ENCODE measurements at regions not wholly inside any gene's neighbourhood (a gene's known extent, or its start where the extent isn't known, plus 50 kb on each side); places are given as distances from the start of the nearest gene placed in this dataset.
A peak's percentile ranks its signal among the peaks of the same experiment; 100 is the strongest.

- TF ChIP-seq ZBTB26 (tag by site-specific recombination; optimal IDR thresholded peaks at IDR 0.05) (no peak), ZNF513 (tag by site-specific recombination; IDR thresholded peaks at IDR 0.05) (no peak), ZNF664 (tag by site-specific recombination; IDR thresholded peaks at IDR 0.05) (no peak), ZNF624 (tag by site-specific recombination; IDR thresholded peaks at IDR 0.05) (no peak), YY1 (tag by site-specific recombination; IDR thresholded peaks at IDR 0.05) (no peak)
- ChIA-PET CTCF (interaction anchor here (0.6 to 0.7 kb wide), 2 partner anchors 130 to 137 kb away, joined by 3 read pairs; no protein-coding TSS in a partner anchor), POLR2A (no interaction called here)
- H3K27ac ChIP-seq (ENCODE audit: extremely low read depth, low read depth, low read length): no peak overlapping the region
- no peaks in the 10 kb centered on the region; the same call in 1 of the 2 replicates for H3K4me1 ChIP-seq (ENCODE audit: control insufficient read depth, insufficient read depth, low read length)
- no peak overlapping the region for H3K4me3 ChIP-seq (ENCODE audit: low read depth, low read length)
- no peaks in the 10 kb centered on the region for H3K36me3 ChIP-seq (ENCODE audit: control insufficient read depth in 2 of 2, insufficient read depth in 1 of 2, low read length in 2 of 2)
- no peaks in the 10 kb centered on the region for H3K9me3 ChIP-seq (ENCODE audit: control insufficient read depth, insufficient read depth, low read depth, low read length)
These were observed 228.2 kb downstream of the PTEN start for GRCh38 chr10:88091490-88092061.

- TF ChIP-seq ZNF571 (tag by site-specific recombination; IDR thresholded peaks at IDR 0.05): no peak
- no peak for TF ChIP-seq ZNF76 (tag by site-specific recombination; IDR thresholded peaks at IDR 0.05; ENCODE audit: borderline replicate concordance, low read depth)
- TF ChIP-seq ZBTB49 (tag by site-specific recombination; IDR thresholded peaks at IDR 0.05; ENCODE audit: low read depth): no peak
- no peak for TF ChIP-seq KLF1 (tag by site-specific recombination; IDR thresholded peaks at IDR 0.05)
- no peak for TF ChIP-seq ZNF140 (tag by site-specific recombination; IDR thresholded peaks at IDR 0.05)
- no peak for TF ChIP-seq PRDM10 (tag by site-specific recombination; IDR thresholded peaks at IDR 0.05)
- Histone ChIP-seq H3K4me1 (ENCODE audit: control insufficient read depth, insufficient read depth, low read length) (no peaks in the 10 kb centered on the region; the same call in 1 of the 2 replicates), H3K27ac (ENCODE audit: extremely low read depth, low read depth, low read length) (no peak overlapping the region), H3K36me3 (ENCODE audit: control insufficient read depth in 2 of 2, insufficient read depth in 1 of 2, low read length in 2 of 2) (no peaks in the 10 kb centered on the region), H3K4me3 (ENCODE audit: low read depth, low read length) (no peak overlapping the region), H3K9me3 (ENCODE audit: control insufficient read depth, insufficient read depth, low read depth, low read length) (no peaks in the 10 kb centered on the region)
- ChIA-PET POLR2A (interaction anchor here (0.8 kb wide), 1 partner anchor 229 kb away, joined by 3 read pairs; the partner anchor contains the start of genes KLLN and PTEN), CTCF (interaction anchor here (1.0 kb wide), 1 partner anchor 24 kb away, joined by 3 read pairs; no protein-coding TSS in a partner anchor)
These were observed 228.8 kb downstream of the PTEN start for GRCh38 chr10:88092265-88092664.

GRCh38 chr10:88092973-88093372 lies 229.5 kb downstream of the PTEN start:
- Histone ChIP-seq H3K9me3 (ENCODE audit: control insufficient read depth, insufficient read depth, low read depth, low read length) (no peaks in the 10 kb centered on the region), H3K4me1 (ENCODE audit: control insufficient read depth, insufficient read depth, low read length) (no peaks in the 10 kb centered on the region; the same call in 1 of the 2 replicates), H3K36me3 (ENCODE audit: control insufficient read depth in 2 of 2, insufficient read depth in 1 of 2, low read length in 2 of 2) (no peaks in the 10 kb centered on the region), H3K27ac (ENCODE audit: extremely low read depth, low read depth, low read length) (no peak overlapping the region), H3K4me3 (ENCODE audit: low read depth, low read length) (no peak overlapping the region)
- POLR2A ChIA-PET: interaction anchor here (0.8 kb wide), 1 partner anchor 230 kb away, joined by 3 read pairs; the partner anchor contains the start of genes KLLN and PTEN
- CTCF ChIA-PET: interaction anchor here (1.0 kb wide), 1 partner anchor 24 kb away, joined by 3 read pairs; no protein-coding TSS in a partner anchor
- TF ChIP-seq ZNF624 (tag by site-specific recombination; IDR thresholded peaks at IDR 0.05) (peak; percentile 92), ZNF350 (tag by site-specific recombination; IDR thresholded peaks at IDR 0.05) (peak; percentile 85), ZNF473 (tag by site-specific recombination; IDR thresholded peaks at IDR 0.05) (0 out of 2 replicates have a peak, but pooled peaks have one; percentile 62), BCL11A (tag by site-specific recombination; IDR thresholded peaks at IDR 0.05; ENCODE audit: low read depth) (no peak), ZNF530 (tag by site-specific recombination; IDR thresholded peaks at IDR 0.05; ENCODE audit: low read depth) (no peak), ZNF169 (tag by site-specific recombination; IDR thresholded peaks at IDR 0.05) (no peak), ZNF362 (tag by site-specific recombination; IDR thresholded peaks at IDR 0.05) (no peak), ZNF561 (tag by site-specific recombination; IDR thresholded peaks at IDR 0.05; ENCODE audit: borderline replicate concordance) (peak; percentile 74), ZNF660 (tag by site-specific recombination; IDR thresholded peaks at IDR 0.05) (peak; percentile 87), ZNF174 (tag by site-specific recombination; IDR thresholded peaks at IDR 0.05) (0 out of 2 replicates have a peak, but pooled peaks have one; percentile 83), ZNF600 (tag by site-specific recombination; IDR thresholded peaks at IDR 0.05) (no peak)
